Mesenchymal stem cell (in vitro differentiated cells and primary cell): ENCODE measurements at regions not wholly inside any gene's neighbourhood (a gene's known extent, or its start where the extent isn't known, plus 50 kb on each side); places are given as distances from the start of the nearest gene placed in this dataset.
"Not testable (repeated sequence)": the region's sequence is repeated elsewhere in the genome, so short reads cannot be mapped to it uniquely, and the experiment has no call there.

Experiments used
- DNase-seq: peaks from one replicate; pipeline ENCODE4 v3.0.0-alpha.2; 2013
- H2AFZ ChIP-seq: one replicate; pipeline ENCODE4 v1.6.1; 2013; ENCODE audit warnings: low read depth, mild to moderate bottlenecking, control low read depth, inconsistent platforms, low read length, moderate library complexity
- H2AK5ac ChIP-seq: 2 replicates; pipeline ENCODE4 v1.6.1; 2013; ENCODE audit warnings: low read length, moderate library complexity, mild to moderate bottlenecking, inconsistent platforms; ENCODE audit not compliant: severe bottlenecking
- H2BK120ac ChIP-seq: one replicate; pipeline ENCODE4 v1.6.1; 2013; ENCODE audit warnings: low read depth, mild to moderate bottlenecking, inconsistent platforms, low read length, moderate library complexity
- H2BK12ac ChIP-seq, 2 experiments: one replicate each; pipeline ENCODE4 v1.6.1; 2013; ENCODE audit warnings: inconsistent platforms in 2 of 2, low read length in 2 of 2, mild to moderate bottlenecking in 2 of 2, moderate library complexity in 2 of 2, control low read depth in 1 of 2
- H2BK15ac ChIP-seq: one replicate; pipeline ENCODE4 v1.6.1; 2013; ENCODE audit warnings: mild to moderate bottlenecking, low read depth, inconsistent platforms; ENCODE audit not compliant: poor library complexity, severe bottlenecking
- H2BK5ac ChIP-seq: 2 replicates; pipeline ENCODE4 v1.6.1; 2013; ENCODE audit warnings: low read depth, mild to moderate bottlenecking, low read length, control low read depth, inconsistent platforms; ENCODE audit not compliant: poor library complexity, severe bottlenecking
- H3K14ac ChIP-seq, 2 experiments: one replicate each; pipeline ENCODE4 v1.6.1; 2013; ENCODE audit warnings: inconsistent platforms in 2 of 2, low read length in 2 of 2, control low read depth in 1 of 2, mild to moderate bottlenecking in 1 of 2, moderate library complexity in 1 of 2
- H3K18ac ChIP-seq, 2 experiments: one replicate each; pipeline ENCODE4 v1.6.1; 2013; ENCODE audit warnings: inconsistent platforms in 2 of 2, low read length in 2 of 2, control low read depth in 1 of 2, low read depth in 1 of 2, mild to moderate bottlenecking in 1 of 2
- H3K23ac ChIP-seq, 2 experiments: one replicate each; pipeline ENCODE4 v1.6.1; 2013; ENCODE audit warnings: inconsistent platforms in 2 of 2, low read length in 2 of 2, mild to moderate bottlenecking in 2 of 2, moderate library complexity in 2 of 2, control low read depth in 1 of 2
- H3K27ac ChIP-seq: 2 replicates; pipeline ENCODE4 v1.5.1; 2013; ENCODE audit warnings: mild to moderate bottlenecking, moderate library complexity, low read length, control low read depth, inconsistent platforms; ENCODE audit not compliant: poor library complexity, severe bottlenecking
- H3K27me3 ChIP-seq, 2 experiments: 2 replicates each; pipeline versions ENCODE4 v1.6.1 to v1.7.0; 2013; ENCODE audit warnings: low read length in 2 of 2, mild to moderate bottlenecking in 2 of 2, moderate library complexity in 2 of 2, control low read depth in 1 of 2, inconsistent platforms in 1 of 2; ENCODE audit not compliant: control insufficient read depth in 1 of 2, insufficient read depth in 1 of 2
- H3K36me3 ChIP-seq, 2 experiments: 2 replicates each; pipeline versions ENCODE4 v1.6.1 to v1.7.0; 2013; ENCODE audit warnings: low read length in 2 of 2, control low read depth in 1 of 2, inconsistent platforms in 1 of 2, low read depth in 1 of 2, mild to moderate bottlenecking in 1 of 2; ENCODE audit not compliant: insufficient read depth in 2 of 2, control insufficient read depth in 1 of 2
- H3K4ac ChIP-seq, 2 experiments: one replicate each; pipeline ENCODE4 v1.6.1; 2013; ENCODE audit warnings: inconsistent platforms in 2 of 2, low read length in 2 of 2, mild to moderate bottlenecking in 2 of 2, moderate library complexity in 2 of 2, control low read depth in 1 of 2, low read depth in 1 of 2
- H3K4me1 ChIP-seq: 2 replicates; pipeline ENCODE4 v1.6.1; 2013; ENCODE audit warnings: low read depth, low read length, control low read depth; ENCODE audit not compliant: control insufficient read depth, insufficient read depth
- H3K4me2 ChIP-seq: 2 replicates; pipeline ENCODE4 v1.6.1; 2013; ENCODE audit warnings: low read length, mild to moderate bottlenecking, inconsistent platforms; ENCODE audit not compliant: poor library complexity, severe bottlenecking
- H3K4me3 ChIP-seq, 2 experiments: 2 replicates each; pipeline versions ENCODE4 v1.5.1 to v1.7.0; 2013; ENCODE audit warnings: low read length in 2 of 2, mild to moderate bottlenecking in 2 of 2, control low read depth in 1 of 2, low read depth in 1 of 2; ENCODE audit not compliant: insufficient read depth in 1 of 2
- H3K79me1 ChIP-seq: replicated peaks from 2 replicates; pipeline ENCODE4 v1.6.1; 2013; ENCODE audit warnings: mild to moderate bottlenecking, control low read depth, low read length, inconsistent platforms; ENCODE audit not compliant: poor library complexity, severe bottlenecking
- H3K9ac ChIP-seq: 2 replicates; pipeline ENCODE4 v1.7.0; 2013; ENCODE audit warnings: mild to moderate bottlenecking, low read length, moderate library complexity
- H3K9me3 ChIP-seq: 2 replicates; pipeline ENCODE4 v1.7.0; 2013; ENCODE audit warnings: mild to moderate bottlenecking, low read length; ENCODE audit not compliant: control insufficient read depth
- H4K8ac ChIP-seq: one replicate; pipeline ENCODE4 v1.6.1; 2013; ENCODE audit warnings: inconsistent platforms, mild to moderate bottlenecking, low read length, moderate library complexity
- H4K91ac ChIP-seq: one replicate; pipeline ENCODE4 v1.6.1; 2013; ENCODE audit warnings: mild to moderate bottlenecking, low read length, inconsistent platforms
- WGBS: methylation state at CpG from one replicate; pipeline ENCODE4 v1.1.7; 2013; ENCODE audit warnings: mixed read lengths; 5-methylcytosine and 5-hydroxymethylcytosine counted together

- Histone ChIP-seq H3K27me3 (no peaks in the 10 kb centered on the region), H2AK5ac (no peak overlapping the region), H3K4me2 (no peak overlapping the region), H2BK5ac (no peak overlapping the region), H2BK15ac (no peak overlapping the region), H3K36me3 (no peaks in the 10 kb centered on the region), H2BK120ac (no peak overlapping the region), H3K4ac (no peak overlapping the region), H3K27ac (no peak overlapping the region), H4K8ac (no peak overlapping the region), H3K4me1 (no peaks in the 10 kb centered on the region), H3K14ac (no peak overlapping the region), H3K9ac (no peak overlapping the region), H3K23ac (no peak overlapping the region), H4K91ac (no peak overlapping the region), H3K18ac (no peak overlapping the region), H2BK12ac (no peak overlapping the region), H3K4me3 (no peak overlapping the region), H2AFZ (no peak overlapping the region), H3K79me1 (no peaks in the 10 kb centered on the region), H3K9me3 (no peaks in the 10 kb centered on the region)
- DNase-seq, result no peak
- no CpG with 5 or more reads among the region's 2 CpGs for WGBS
Measured at GRCh38 chr9:25010027-25010662, 464.4 kb upstream of the IZUMO3 start.

GRCh38 chr9:25003686-25004085, 458.0 kb upstream of the IZUMO3 start:
- Histone ChIP-seq H3K27me3 (no peaks in the 10 kb centered on the region), H2BK120ac (no peak overlapping the region), H3K14ac (no peak overlapping the region), H3K79me1 (no peaks in the 10 kb centered on the region), H2BK12ac (no peak overlapping the region), H2BK15ac (no peak overlapping the region), H3K4me1 (no peaks in the 10 kb centered on the region), H3K4me3 (no peak overlapping the region), H3K4me2 (no peak overlapping the region), H3K36me3 (no peaks in the 10 kb centered on the region), H2AK5ac (no peak overlapping the region), H3K18ac (no peak overlapping the region), H4K91ac (no peak overlapping the region), H3K27ac (no peak overlapping the region), H3K9ac (no peak overlapping the region), H2AFZ (no peak overlapping the region), H2BK5ac (no peak overlapping the region), H3K9me3 (peaks cover 3% of the 10 kb centered on the region), H3K23ac (no peak overlapping the region), H3K4ac (no peak overlapping the region), H4K8ac (no peak overlapping the region)
- DNase-seq, result no peak
- 41% methylated on average over 10 of the region's 10 CpGs for WGBS

- Histone ChIP-seq H3K4ac (no peak overlapping the region), H2BK120ac (no peak overlapping the region), H3K4me3 (no peak overlapping the region), H3K9me3 (no peaks in the 10 kb centered on the region), H2BK15ac (no peak overlapping the region), H2AK5ac (no peak overlapping the region), H3K36me3 (no peaks in the 10 kb centered on the region), H3K23ac (no peak overlapping the region), H3K4me1 (no peaks in the 10 kb centered on the region), H4K8ac (no peak overlapping the region), H3K79me1 (no peaks in the 10 kb centered on the region), H3K18ac (no peak overlapping the region), H2AFZ (no peak overlapping the region), H2BK5ac (no peak overlapping the region), H4K91ac (no peak overlapping the region), H3K27ac (no peak overlapping the region), H3K14ac (no peak overlapping the region), H3K4me2 (no peak overlapping the region), H3K27me3 (no peaks in the 10 kb centered on the region), H3K9ac (no peak overlapping the region), H2BK12ac (no peak overlapping the region)
- WGBS, result no CpG with 5 or more reads among the region's 3 CpGs
- DNase-seq, result no peak
Measured at GRCh38 chr9:24986331-24986730, 440.6 kb upstream of the IZUMO3 start.

- H4K8ac ChIP-seq, H3K27ac ChIP-seq, H3K4me1 ChIP-seq, DNase-seq, H3K23ac ChIP-seq, H2BK120ac ChIP-seq, H3K27me3 ChIP-seq, H2BK12ac ChIP-seq, H3K14ac ChIP-seq, H2AFZ ChIP-seq, H3K18ac ChIP-seq, H4K91ac ChIP-seq, H3K4me3 ChIP-seq, H3K9ac ChIP-seq, H2AK5ac ChIP-seq, H3K36me3 ChIP-seq, H3K79me1 ChIP-seq, H2BK15ac ChIP-seq, H2BK5ac ChIP-seq, H3K4ac ChIP-seq, H3K4me2 ChIP-seq: not testable (repeated sequence)
- H3K9me3 ChIP-seq, result peaks cover 10% of the 10 kb centered on the region
- WGBS, result 96% methylated on average over 3 of the region's 8 CpGs
Measured at GRCh38 chr9:24970780-24971179, 425.1 kb upstream of the IZUMO3 start.
